GM21526 (cell line): ENCODE measurements at regions not wholly inside any gene's neighbourhood (a gene's known extent, or its start where the extent isn't known, plus 50 kb on each side); places are given as distances from the start of the nearest gene placed in this dataset.
"Not testable (repeated sequence)": the region's sequence is repeated elsewhere in the genome, so short reads cannot be mapped to it uniquely, and the experiment has no call there.

Experiments used
- ATAC-seq: cut with Tn5 transposase; IDR thresholded peaks from one replicate; pipeline ENCODE4 v1.9.1; 2021; ENCODE audit warnings: moderate library complexity; ENCODE audit not compliant: unreplicated experiment, low FRiP score

- no peak for ATAC-seq
Measured at GRCh38 chr11:23134627-23135026, 274.4 kb upstream of the CCDC179 start.

- no peak for ATAC-seq
Measured at GRCh38 chr11:23138761-23139160, 278.5 kb upstream of the CCDC179 start.

GRCh38 chr11:23143022-23143421 is 282.7 kb upstream of the CCDC179 start:
- ATAC-seq: no peak

GRCh38 chr11:23151819-23152218 is 291.5 kb upstream of the CCDC179 start:
- no peak for ATAC-seq

GRCh38 chr11:23155503-23155902 is 295.2 kb upstream of the CCDC179 start:
- ATAC-seq: no peak

- no peak for ATAC-seq
Measured at GRCh38 chr11:23164022-23164421, 303.7 kb upstream of the CCDC179 start.

- ATAC-seq: no peak
Measured at GRCh38 chr11:23166376-23166775, 306.1 kb upstream of the CCDC179 start.

GRCh38 chr11:23179609-23180008 is 319.3 kb upstream of the CCDC179 start:
- ATAC-seq: no peak

GRCh38 chr11:23181022-23181807 is 320.9 kb upstream of the CCDC179 start:
- ATAC-seq: no peak

GRCh38 chr11:23192256-23192655 is 332.0 kb upstream of the CCDC179 start:
- no peak for ATAC-seq

GRCh38 chr11:23201936-23202522 is 341.8 kb upstream of the CCDC179 start:
- ATAC-seq: no peak

GRCh38 chr11:23202611-23203010 is 342.3 kb upstream of the CCDC179 start:
- ATAC-seq: no peak

- no peak for ATAC-seq
Measured at GRCh38 chr11:23205156-23205871, 345.0 kb upstream of the CCDC179 start.

- no peak for ATAC-seq
Measured at GRCh38 chr11:23206741-23207336, 346.6 kb upstream of the CCDC179 start.

GRCh38 chr11:23211221-23211620 is 350.9 kb upstream of the CCDC179 start:
- ATAC-seq: no peak

GRCh38 chr11:23212807-23213206 is 352.5 kb upstream of the CCDC179 start:
- no peak for ATAC-seq

- ATAC-seq: no peak
Measured at GRCh38 chr11:23217072-23217471, 356.8 kb upstream of the CCDC179 start.

- not testable (repeated sequence) for ATAC-seq
Measured at GRCh38 chr11:23220086-23220485, 359.8 kb upstream of the CCDC179 start.

GRCh38 chr11:23221366-23221765 is 361.1 kb upstream of the CCDC179 start:
- no peak for ATAC-seq

GRCh38 chr11:23226331-23227077 is 366.2 kb upstream of the CCDC179 start:
- no peak for ATAC-seq

GRCh38 chr11:23227078-23227445 is 366.8 kb upstream of the CCDC179 start:
- no peak for ATAC-seq
